GM23338 (cell line): ENCODE measurements at regions not wholly inside any gene's neighbourhood (a gene's known extent, or its start where the extent isn't known, plus 50 kb on each side); places are given as distances from the start of the nearest gene placed in this dataset.

Source experiments
- ATAC-seq: fragments of 200-7000 bp; cut with Tn5 transposase; 3 replicates; pipeline ENCODE4 v1.9.1; 2020
- DNase-seq: peaks from one replicate; pipeline ENCODE4 v3.0.0-alpha.2; 2015; ENCODE audit warnings: low spot score
- H2AFZ ChIP-seq: fragments of 200-600 bp; sonication (generic); 2 replicates; pipeline ENCODE4 v1.8.0; 2016; ENCODE audit warnings: antibody characterized with exemption, mild to moderate bottlenecking, moderate library complexity
- H3F3A ChIP-seq: fragments of 200-600 bp; sonication (generic); replicated peaks from 2 replicates; pipeline ENCODE4 v1.8.0; 2017; ENCODE audit warnings: antibody characterized with exemption, mixed run types, low read depth
- H3K27ac ChIP-seq: fragments of 200-600 bp; sonication (generic); 2 replicates; pipeline ENCODE4 v1.6.1; 2016; ENCODE audit warnings: low read depth
- H3K27me3 ChIP-seq: fragments of 200-600 bp; sonication (generic); 2 replicates; pipeline ENCODE4 v1.8.0; 2016; ENCODE audit warnings: mild to moderate bottlenecking, mixed run types, moderate library complexity; ENCODE audit not compliant: insufficient read depth
- H3K36me3 ChIP-seq: fragments of 200-600 bp; sonication (generic); 2 replicates; pipeline ENCODE4 v1.8.0; 2016; ENCODE audit warnings: mild to moderate bottlenecking; ENCODE audit not compliant: insufficient read depth
- H3K4me1 ChIP-seq: fragments of 200-600 bp; sonication (generic); 2 replicates; pipeline ENCODE4 v1.8.0; 2016; ENCODE audit warnings: mild to moderate bottlenecking, moderate library complexity; ENCODE audit not compliant: insufficient read depth
- H3K4me2 ChIP-seq: fragments of 200-600 bp; sonication (generic); 2 replicates; pipeline ENCODE4 v1.7.1; 2017; ENCODE audit warnings: mixed run types
- H3K4me3 ChIP-seq: fragments of 200-600 bp; sonication (generic); 2 replicates; pipeline ENCODE4 v1.6.1; 2016; ENCODE audit warnings: mixed run types
- H3K79me2 ChIP-seq: fragments of 200-600 bp; sonication (generic); replicated peaks from 2 replicates; pipeline ENCODE4 v1.8.0; 2017; ENCODE audit warnings: mild to moderate bottlenecking; ENCODE audit not compliant: insufficient read depth
- H3K9me2 ChIP-seq: fragments of 200-600 bp; sonication (generic); 2 replicates; pipeline ENCODE4 v1.8.0; 2017; ENCODE audit not compliant: insufficient read depth
- H4K20me1 ChIP-seq: fragments of 200-600 bp; sonication (generic); replicated peaks from 2 replicates; pipeline ENCODE4 v1.8.0; 2017; ENCODE audit warnings: mild to moderate bottlenecking; ENCODE audit not compliant: insufficient read depth
- H3K27ac Mint-ChIP-seq: 2 replicates; pipeline ENCODE4 v1.8.0; 2020; ENCODE audit warnings: inconsistent platforms, mild to moderate bottlenecking, moderate library complexity, mixed read lengths
- H3K27me3 Mint-ChIP-seq: 3 replicates; pipeline ENCODE4 v1.8.0; 2022; ENCODE audit warnings: low read depth, mild to moderate bottlenecking, moderate library complexity, mixed read lengths, inconsistent platforms; ENCODE audit not compliant: insufficient read depth, poor library complexity
- H3K36me3 Mint-ChIP-seq: 3 replicates; pipeline ENCODE4 v1.8.0; 2021; ENCODE audit warnings: low read depth, mild to moderate bottlenecking, inconsistent platforms, moderate library complexity, mixed read lengths
- H3K4me1 Mint-ChIP-seq: 3 replicates; pipeline ENCODE4 v1.8.0; 2020; ENCODE audit warnings: mild to moderate bottlenecking, inconsistent platforms, mixed read lengths
- H3K4me3 Mint-ChIP-seq: 3 replicates; pipeline ENCODE4 v1.8.0; 2021; ENCODE audit warnings: moderate library complexity, mild to moderate bottlenecking, inconsistent platforms, mixed read lengths
- H3K9me3 Mint-ChIP-seq: 3 replicates; pipeline ENCODE4 v1.8.0; 2020; ENCODE audit warnings: moderate library complexity, mild to moderate bottlenecking, inconsistent platforms, mixed read lengths
- CREB1 ChIP-seq: fragments of 250-450 bp; sonication (Bioruptor Pico); IDR thresholded peaks from 2 replicates; pipeline ENCODE4 v1.5.0; 2020; ENCODE audit warnings: low read depth, mild to moderate bottlenecking, moderate library complexity
- ETS1 ChIP-seq: IDR thresholded peaks from 2 replicates; pipeline ENCODE4 v1.6.1; 2016; ENCODE audit warnings: antibody characterized with exemption
- EZH2 ChIP-seq: fragments of 200-600 bp; sonication (generic); IDR thresholded peaks from one replicate; pipeline ENCODE4 v1.8.0; 2017; ENCODE audit warnings: antibody characterized with exemption, mild to moderate bottlenecking, low read depth; ENCODE audit not compliant: unreplicated experiment
- JUNB ChIP-seq: IDR thresholded peaks from one replicate; pipeline ENCODE4 v1.6.1; 2016; ENCODE audit warnings: antibody characterized with exemption; ENCODE audit not compliant: unreplicated experiment
- NANOG ChIP-seq: IDR thresholded peaks from 2 replicates; pipeline ENCODE4 v1.6.1; 2016; ENCODE audit warnings: antibody characterized with exemption, borderline replicate concordance
- POLR2AphosphoS5 ChIP-seq: IDR thresholded peaks from 2 replicates; pipeline ENCODE4 v1.6.1; 2016; ENCODE audit warnings: antibody characterized with exemption, low read depth
- STAT1 ChIP-seq: IDR thresholded peaks from one replicate; pipeline ENCODE4 v1.6.1; 2016; ENCODE audit warnings: antibody characterized with exemption; ENCODE audit not compliant: unreplicated experiment
- ZNF331 ChIP-seq: fragments of 250-450 bp; sonication (Bioruptor Pico); IDR thresholded peaks from 2 replicates; pipeline ENCODE4 v1.5.0; 2020; ENCODE audit warnings: low read depth, mild to moderate bottlenecking, moderate library complexity
- ZNF462 ChIP-seq: fragments of 250-450 bp; sonication (Bioruptor Pico); IDR thresholded peaks from 2 replicates; pipeline ENCODE4 v1.5.0; 2020; ENCODE audit warnings: mild to moderate bottlenecking, moderate library complexity

- no peak overlapping the region for H3K27ac Mint-ChIP-seq
- Histone ChIP-seq H3F3A (no peaks in the 10 kb centered on the region), H3K27me3 (0 out of 2 replicates have a peak, but pooled peaks cover 4% of the 10 kb centered on the region), H4K20me1 (no peaks in the 10 kb centered on the region), H3K27ac (no peak overlapping the region), H3K9me2 (no peaks in the 10 kb centered on the region), H3K4me2 (no peak overlapping the region), H3K4me3 (no peak overlapping the region), H2AFZ (no peak overlapping the region), H3K36me3 (no peaks in the 10 kb centered on the region), H3K79me2 (no peaks in the 10 kb centered on the region), H3K4me1 (no peaks in the 10 kb centered on the region)
- peaks cover 9% of the 10 kb centered on the region for H3K27me3 Mint-ChIP-seq
- H3K4me3 Mint-ChIP-seq: no peak overlapping the region
- ATAC-seq (no peak), DNase-seq (no peak)
- H3K4me1 Mint-ChIP-seq: no peaks in the 10 kb centered on the region
- peaks cover 89% of the 10 kb centered on the region for H3K9me3 Mint-ChIP-seq
- TF ChIP-seq POLR2AphosphoS5: no peak
- no peak for TF ChIP-seq CREB1 (CRISPR knock-in tag)
- TF ChIP-seq EZH2: no peak
- TF ChIP-seq JUNB: no peak
- no peak for TF ChIP-seq ZNF331 (CRISPR knock-in tag)
- TF ChIP-seq NANOG: no peak
- no peak for TF ChIP-seq STAT1
- TF ChIP-seq ETS1: no peak
- TF ChIP-seq ZNF462: no peak
- H3K36me3 Mint-ChIP-seq: peaks cover 36% of the 10 kb centered on the region
Observed at GRCh38 chr18:78883501-78883900, 96.1 kb upstream of the SALL3 start.
